Liver (tissue), 2 donors: ENCODE measurements at regions not wholly inside any gene's neighbourhood (a gene's known extent, or its start where the extent isn't known, plus 50 kb on each side); places are given as distances from the start of the nearest gene placed in this dataset.

ENCODE experiments used
- YY1 ChIP-seq: IDR thresholded peaks from 2 replicates; pipeline ENCODE4 v1.6.1; 2016; ENCODE audit warnings: antibody characterized with exemption, mild to moderate bottlenecking
- TF ChIP-seq, protein P1 (sequence below): fragments of 150-350 bp; IDR thresholded peaks from 2 replicates; pipeline ENCODE4 v1.5.1; 2017; ENCODE audit warnings: improper control_type of control experiment, low read depth, low read length; ENCODE audit not compliant: missing input control
- donor health status: healthy.

DNA sequence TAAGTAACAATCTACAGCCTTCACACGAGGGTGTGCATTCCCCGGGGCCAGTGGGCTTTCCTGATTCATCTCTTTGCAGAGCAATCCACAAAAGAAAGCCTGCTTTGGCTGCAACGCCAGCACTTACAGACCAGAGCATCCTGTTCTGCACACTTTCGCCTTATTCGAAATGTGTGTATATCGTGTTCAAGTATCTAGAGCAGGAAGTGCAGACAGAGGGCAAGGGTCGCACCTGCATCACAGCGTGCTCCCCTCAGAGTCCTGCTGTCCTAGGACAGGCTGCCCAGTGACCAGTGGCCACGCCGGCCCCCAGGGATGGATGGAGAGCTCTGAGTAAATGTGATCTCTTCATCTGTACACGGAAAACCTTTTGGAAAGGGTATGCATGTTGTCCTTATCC is 264.3 kb downstream of the ZNF516 start:
- TF ChIP-seq, protein P1, sequence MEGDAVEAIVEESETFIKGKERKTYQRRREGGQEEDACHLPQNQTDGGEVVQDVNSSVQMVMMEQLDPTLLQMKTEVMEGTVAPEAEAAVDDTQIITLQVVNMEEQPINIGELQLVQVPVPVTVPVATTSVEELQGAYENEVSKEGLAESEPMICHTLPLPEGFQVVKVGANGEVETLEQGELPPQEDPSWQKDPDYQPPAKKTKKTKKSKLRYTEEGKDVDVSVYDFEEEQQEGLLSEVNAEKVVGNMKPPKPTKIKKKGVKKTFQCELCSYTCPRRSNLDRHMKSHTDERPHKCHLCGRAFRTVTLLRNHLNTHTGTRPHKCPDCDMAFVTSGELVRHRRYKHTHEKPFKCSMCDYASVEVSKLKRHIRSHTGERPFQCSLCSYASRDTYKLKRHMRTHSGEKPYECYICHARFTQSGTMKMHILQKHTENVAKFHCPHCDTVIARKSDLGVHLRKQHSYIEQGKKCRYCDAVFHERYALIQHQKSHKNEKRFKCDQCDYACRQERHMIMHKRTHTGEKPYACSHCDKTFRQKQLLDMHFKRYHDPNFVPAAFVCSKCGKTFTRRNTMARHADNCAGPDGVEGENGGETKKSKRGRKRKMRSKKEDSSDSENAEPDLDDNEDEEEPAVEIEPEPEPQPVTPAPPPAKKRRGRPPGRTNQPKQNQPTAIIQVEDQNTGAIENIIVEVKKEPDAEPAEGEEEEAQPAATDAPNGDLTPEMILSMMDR, result no peak
- no peak for TF ChIP-seq YY1
